GM12891 (cell line): ENCODE measurements at regions not wholly inside any gene's neighbourhood (a gene's known extent, or its start where the extent isn't known, plus 50 kb on each side); places are given as distances from the start of the nearest gene placed in this dataset.

ENCODE experiments used
- DNase-seq: peaks from one replicate; pipeline ENCODE4 v3.0.0; 2011; ENCODE audit warnings: low spot score; ENCODE audit not compliant: insufficient read length
- FAIRE-seq: peaks from 2 replicates; lab custom pipeline; 2011; peaks lifted over from hg19 to GRCh38; lab: Jason Lieb, UNC
- PAX5 ChIP-seq: IDR thresholded peaks from 2 replicates; pipeline ENCODE4 v1.6.1; 2011; ENCODE audit warnings: low read length, moderate library complexity, mild to moderate bottlenecking; ENCODE audit not compliant: insufficient read depth, severe bottlenecking
- POLR2A ChIP-seq: IDR thresholded peaks from 2 replicates; pipeline ENCODE4 v1.6.1; 2011; ENCODE audit warnings: low read depth, low read length, control low read depth
- POLR2AphosphoS5 ChIP-seq: IDR thresholded peaks from 2 replicates; pipeline ENCODE4 v1.6.1; 2011; ENCODE audit warnings: low read depth, low read length, control low read depth
- POU2F2 ChIP-seq: IDR thresholded peaks from 2 replicates; pipeline ENCODE4 v1.6.1; 2011; ENCODE audit warnings: low read depth, mild to moderate bottlenecking, control low read depth, low read length, moderate library complexity
- SPI1 ChIP-seq: IDR thresholded peaks from 2 replicates; pipeline ENCODE4 v1.6.1; 2011; ENCODE audit warnings: low read depth, low read length, control low read depth
- TAF1 ChIP-seq: IDR thresholded peaks from 2 replicates; pipeline ENCODE4 v1.6.1; 2011; ENCODE audit warnings: low read depth, low read length, control low read depth

DNA sequence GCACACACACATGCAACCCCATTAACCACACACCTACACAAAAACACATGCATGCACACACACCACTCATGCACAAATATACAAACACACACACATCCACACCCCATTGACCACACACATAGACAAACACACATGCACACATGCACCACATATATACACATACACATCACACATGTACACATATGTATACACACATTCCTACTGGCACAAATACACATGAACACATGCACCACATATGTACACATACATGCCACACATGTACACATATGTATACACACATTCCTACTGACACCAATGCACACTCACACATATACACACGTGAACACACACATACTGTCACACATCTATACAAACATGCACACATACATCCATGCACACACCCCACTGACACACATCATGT, 212.5 kb upstream of the PPP2R2D start:
- FAIRE-seq (peak; percentile 52), DNase-seq (no peak)
- no peak for TF ChIP-seq POU2F2
- TF ChIP-seq POLR2A: no peak
- TF ChIP-seq POLR2AphosphoS5: no peak

DNA sequence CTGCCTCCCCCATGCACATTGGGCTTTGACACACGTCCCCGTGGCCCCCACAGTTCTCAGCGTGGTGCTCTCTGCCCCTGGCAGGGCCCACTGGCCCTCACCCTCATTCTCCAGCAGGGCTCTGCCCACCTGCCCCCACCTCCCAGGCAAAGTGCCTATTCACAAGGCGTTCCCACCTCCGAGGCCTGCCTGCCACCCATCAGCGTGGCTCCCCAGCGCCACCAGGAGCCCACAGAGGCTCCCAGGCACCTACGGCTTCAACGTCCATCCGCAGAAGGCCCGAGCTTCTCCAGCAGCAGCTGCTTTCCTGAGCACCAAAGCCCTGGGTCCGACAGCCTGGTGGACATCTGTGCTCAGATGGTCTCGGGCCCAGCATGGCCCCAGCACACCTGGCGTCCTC, 211.8 kb upstream of the PPP2R2D start:
- FAIRE-seq (no peak), DNase-seq (no peak)
- no peak for TF ChIP-seq TAF1
- TF ChIP-seq POLR2AphosphoS5: no peak
- TF ChIP-seq SPI1: no peak
- no peak for TF ChIP-seq PAX5
- no peak for TF ChIP-seq POLR2A
- no peak for TF ChIP-seq POU2F2

DNA sequence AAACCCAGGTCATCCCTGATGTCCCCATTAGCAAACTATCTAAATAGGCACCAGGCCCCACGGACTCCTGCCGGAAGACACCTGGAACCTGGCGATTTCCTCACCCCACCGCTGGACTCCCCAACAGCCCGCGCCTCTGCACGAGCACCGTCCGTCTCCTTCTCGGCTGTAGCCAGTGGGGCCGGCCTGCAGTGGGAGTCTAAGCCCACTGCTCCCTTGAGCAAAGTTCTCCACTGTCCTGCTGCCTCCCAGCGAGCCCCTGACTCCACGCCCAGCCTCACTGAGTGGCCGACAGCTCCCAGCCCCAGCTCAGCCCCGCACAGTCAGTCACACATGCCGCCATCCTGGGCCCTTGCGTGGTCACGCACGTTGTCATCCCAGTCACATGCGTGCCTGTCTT, 211.3 kb upstream of the PPP2R2D start:
- no peak for TF ChIP-seq TAF1
- no peak for TF ChIP-seq POLR2A
- FAIRE-seq: no peak
- DNase-seq: no peak

DNA sequence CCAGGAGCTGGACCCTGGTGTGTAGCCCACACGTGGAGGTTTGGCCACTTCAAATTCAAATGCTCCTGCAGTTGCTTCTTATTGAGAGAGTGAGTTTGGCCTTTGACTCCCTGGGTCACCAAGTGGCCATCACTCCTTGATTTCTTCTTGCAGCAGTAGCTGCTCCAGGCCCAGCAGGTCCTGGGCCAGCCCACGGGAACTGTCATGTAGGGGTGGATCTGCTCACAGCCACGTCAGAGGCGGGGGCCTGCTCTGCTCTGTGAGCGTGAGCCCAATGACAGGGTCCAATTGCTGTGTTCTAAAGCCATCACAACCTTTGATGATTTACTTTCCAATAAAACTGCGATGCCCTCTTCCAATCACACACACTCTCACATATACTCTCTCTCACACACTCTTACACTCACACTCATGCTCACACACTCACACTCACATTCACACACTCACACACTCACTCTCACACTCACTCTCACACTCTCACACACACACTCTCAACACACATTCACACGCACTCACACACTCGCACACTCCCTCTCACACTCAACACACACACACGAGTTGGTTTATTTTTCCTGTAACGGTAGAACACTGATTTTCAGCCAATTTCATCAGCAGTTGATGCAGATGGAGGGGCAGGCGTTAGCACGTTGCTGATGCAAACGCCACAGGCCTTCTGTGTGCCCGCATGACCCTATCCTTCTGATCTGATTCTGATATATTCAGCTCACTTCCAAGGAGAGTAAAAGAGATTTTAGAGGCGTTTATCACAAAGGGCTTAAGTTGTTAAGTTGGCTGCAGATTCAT, 210.7 kb upstream of the PPP2R2D start:
- no peak for TF ChIP-seq TAF1
- TF ChIP-seq PAX5: no peak
- FAIRE-seq: no peak
- DNase-seq: no peak

DNA sequence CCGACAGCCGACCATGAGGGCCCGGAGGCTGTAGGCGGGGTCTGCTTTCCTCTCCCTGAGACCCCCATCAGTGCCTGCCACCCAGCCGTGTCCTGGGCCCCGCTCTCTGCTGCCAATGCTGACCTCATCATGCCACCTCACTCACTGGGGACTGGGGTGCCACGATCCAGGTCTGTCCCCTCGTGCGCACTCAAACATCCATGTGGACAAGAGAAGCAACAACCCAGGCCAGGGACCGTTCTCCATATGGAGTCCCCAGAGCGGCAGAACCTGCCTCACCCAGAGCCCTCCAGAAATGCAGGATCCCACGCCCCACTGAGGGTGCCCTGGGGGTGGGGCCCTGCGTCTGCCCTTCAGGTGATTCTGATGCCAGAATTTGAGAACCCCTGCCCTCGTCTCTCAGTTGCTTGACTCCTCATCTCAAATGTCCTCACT, 210.0 kb upstream of the PPP2R2D start:
- TF ChIP-seq SPI1: no peak
- FAIRE-seq (no peak), DNase-seq (no peak)

DNA sequence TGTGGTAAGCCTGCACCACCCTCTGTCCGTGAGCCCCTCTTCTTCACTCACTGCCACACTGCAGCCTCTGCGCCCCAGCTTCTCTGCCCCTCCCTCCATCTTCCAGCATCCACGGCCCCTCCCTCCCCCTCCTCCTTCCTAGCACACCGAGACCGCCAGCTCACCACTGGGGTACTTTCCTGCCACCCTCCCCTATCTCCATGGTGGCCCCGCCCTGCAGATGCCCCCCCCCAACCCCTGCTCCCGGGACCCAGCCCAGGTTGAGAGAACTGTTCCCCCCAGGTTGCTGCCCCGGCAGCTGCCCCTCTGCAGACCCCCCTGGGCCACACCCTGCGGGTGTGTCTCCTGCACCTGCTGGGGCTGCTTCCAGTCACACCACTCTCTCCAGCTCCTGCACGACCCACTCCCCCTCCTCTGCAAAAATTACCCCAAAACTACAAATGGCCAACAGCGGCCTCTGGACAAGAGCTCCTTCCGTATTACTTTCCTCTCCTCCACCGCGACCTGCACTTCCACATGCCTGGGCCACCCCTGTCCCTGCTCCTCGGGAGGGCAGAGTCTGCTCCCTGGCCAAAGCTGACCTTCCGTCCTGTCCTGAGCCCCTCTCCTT, 209.2 kb upstream of the PPP2R2D start:
- DNase-seq (no peak), FAIRE-seq (no peak)
- TF ChIP-seq SPI1 (no peak), POLR2A (no peak), TAF1 (no peak), POLR2AphosphoS5 (no peak), POU2F2 (no peak), PAX5 (no peak)

DNA sequence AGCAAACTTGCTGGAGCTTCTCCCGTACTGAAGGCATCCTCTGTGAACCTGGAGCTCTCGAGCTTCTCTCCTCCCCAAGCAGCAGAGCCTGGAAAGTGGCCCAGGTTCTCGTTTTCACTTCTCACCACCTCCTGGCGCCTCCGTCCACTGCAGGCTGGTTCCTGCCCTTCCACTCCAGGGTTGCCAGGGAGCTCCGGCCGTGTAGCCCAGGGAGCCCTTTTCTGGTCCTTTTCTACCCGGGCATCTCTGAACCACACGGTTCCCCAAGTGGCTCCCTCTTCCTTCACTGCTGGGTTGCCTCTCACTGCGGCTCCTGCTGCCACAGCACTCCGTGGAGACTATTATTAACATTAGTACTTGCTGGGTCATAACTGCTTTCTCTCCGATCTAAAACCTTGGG, 208.6 kb upstream of the PPP2R2D start:
- FAIRE-seq (no peak), DNase-seq (no peak)

DNA sequence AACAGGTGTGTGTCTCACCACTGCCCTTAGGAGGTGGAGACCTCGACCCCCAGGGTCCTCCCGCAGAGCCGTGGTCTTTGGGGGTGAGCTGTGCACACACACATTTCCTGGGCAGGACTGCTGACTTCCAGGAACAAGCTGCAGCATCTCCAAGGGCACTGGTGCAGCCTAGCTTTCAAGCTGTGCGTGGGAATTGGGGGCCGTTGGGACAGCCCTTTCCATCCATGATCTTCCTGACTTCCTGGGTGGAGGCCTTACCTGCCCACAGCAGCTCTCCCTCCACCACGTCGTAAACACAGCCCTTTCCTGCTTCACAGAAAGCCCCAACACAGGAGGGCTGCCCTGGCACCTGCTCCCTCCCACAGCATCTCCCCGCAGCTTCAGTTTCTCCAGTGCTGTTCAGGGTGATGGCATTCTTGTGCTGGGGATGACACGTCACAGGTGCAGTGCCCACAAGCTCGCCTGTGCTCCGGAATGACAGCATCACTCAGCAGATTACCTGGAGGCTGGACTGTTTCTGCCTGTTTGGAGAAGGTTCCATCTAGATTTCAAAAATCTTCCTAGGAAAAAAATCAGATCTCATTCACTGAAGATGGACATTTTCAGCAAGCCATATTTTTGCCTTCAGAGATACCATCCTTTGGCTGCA, 208.0 kb upstream of the PPP2R2D start:
- no peak for DNase-seq
- TF ChIP-seq POLR2AphosphoS5 (no peak), POLR2A (no peak), SPI1 (no peak), TAF1 (no peak), POU2F2 (no peak), PAX5 (no peak)

More for the DNA sequence above, 208.6 kb upstream of the PPP2R2D start:
- TF ChIP-seq SPI1 (no peak), POLR2AphosphoS5 (no peak), POLR2A (no peak), PAX5 (no peak), TAF1 (no peak), POU2F2 (no peak)

DNA sequence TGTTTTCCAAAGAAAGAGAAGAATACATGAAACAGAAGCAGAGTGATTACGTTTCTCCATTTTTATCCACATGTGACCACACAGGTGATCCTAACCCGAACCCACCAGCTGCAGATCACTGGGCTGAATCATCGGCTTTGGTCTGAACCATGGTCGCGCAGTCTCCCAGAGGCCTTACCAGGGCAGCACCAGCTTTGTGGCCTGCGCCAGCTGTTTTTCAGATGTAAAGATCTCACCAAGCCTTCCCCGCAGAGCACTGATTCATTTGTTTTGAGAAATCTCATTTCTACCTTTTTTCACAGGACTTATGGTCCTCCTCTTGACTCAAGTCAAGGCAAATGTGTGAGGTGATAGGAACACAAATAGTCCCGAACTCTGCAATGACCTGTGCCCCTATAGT, 207.0 kb upstream of the PPP2R2D start:
- FAIRE-seq (no peak), DNase-seq (no peak)
- TF ChIP-seq SPI1 (no peak), PAX5 (no peak), POLR2AphosphoS5 (no peak), POLR2A (no peak), TAF1 (no peak), POU2F2 (no peak)

More for the DNA sequence above, 208.0 kb upstream of the PPP2R2D start:
- FAIRE-seq: no peak
